ENCODE measurements at regions not wholly inside any gene's neighbourhood (a gene's known extent, or its start where the extent isn't known, plus 50 kb on each side); places are given as distances from the start of the nearest gene placed in this dataset.
A peak's percentile ranks its signal among the peaks of the same experiment; 100 is the strongest.

DNA sequence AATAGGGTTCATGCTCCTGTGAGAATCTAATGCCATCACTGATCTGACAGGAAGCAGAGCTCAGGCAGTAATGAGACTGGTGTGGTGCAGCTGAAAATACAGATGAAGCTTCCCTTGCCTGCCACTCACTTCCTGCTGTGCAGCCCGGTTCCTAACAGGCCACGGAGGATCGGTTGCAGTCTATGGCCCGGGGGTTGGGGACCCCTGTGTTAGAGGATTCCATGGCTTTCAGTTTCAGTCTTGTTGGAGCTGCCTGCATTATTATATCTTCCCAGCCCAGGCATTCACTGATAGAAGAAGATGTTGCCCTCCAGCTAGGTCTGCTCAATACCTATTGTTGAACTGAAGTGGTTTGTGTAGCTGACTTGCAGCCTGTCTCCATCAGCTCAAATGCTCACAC, 1298.8 kb downstream of the TYW1 start:
- 81% methylated on average over 4 of the region's 4 CpGs for WGBS
- Histone ChIP-seq H3K4me1 (no peaks in the 10 kb centered on the region), H3K4me3 (no peak overlapping the region), H3K36me3 (no peaks in the 10 kb centered on the region), H3K27me3 (no peaks in the 10 kb centered on the region), H3K9me3 (peaks cover 0 to 3% (median 0%) of the 10 kb centered on the region in 4 donors), H3K27ac (replicated peaks in 1 of 4) (no peak overlapping the region)
- DNase-seq (ENCODE audit: extremely low spot score) = peak; percentile 91
- TF ChIP-seq POLR2A (IDR thresholded peaks at IDR 0.05; ENCODE audit: low read depth) (no peak), CTCF (IDR thresholded peaks at IDR 0.05) (no peak), POLR2AphosphoS5 (IDR thresholded peaks at IDR 0.05) (no peak), EP300 (IDR thresholded peaks at IDR 0.05) (no peak)
- intact Hi-C loops (cut with DNase I) = no loop called here

GRCh38 chr7:68304536-68304935, 1293.7 kb upstream of the AUTS2 start:
- no peaks in the 10 kb centered on the region for H3K4me1 ChIP-seq
- 72% methylated on average over 2 of the region's 2 CpGs for WGBS
- peak; percentile 10 for DNase-seq (ENCODE audit: extremely low spot score)
- intact Hi-C loops (cut with DNase I) = no loop called here
- TF ChIP-seq POLR2AphosphoS5 (IDR thresholded peaks at IDR 0.05) = no peak
- no peak for TF ChIP-seq EP300 (IDR thresholded peaks at IDR 0.05)
- no peak for TF ChIP-seq POLR2A (IDR thresholded peaks at IDR 0.05; ENCODE audit: low read depth)
- TF ChIP-seq CTCF (IDR thresholded peaks at IDR 0.05) = no peak
- no peaks in the 10 kb centered on the region for H3K36me3 ChIP-seq
- no peak overlapping the region for H3K27ac ChIP-seq (replicated peaks in 1 of 4)
- no peaks in the 10 kb centered on the region for H3K27me3 ChIP-seq
- no peak overlapping the region for H3K4me3 ChIP-seq
- no peaks in the 10 kb centered on the region for H3K9me3 ChIP-seq

GRCh38 chr7:68306692-68307107, 1291.6 kb upstream of the AUTS2 start:
- H3K36me3 ChIP-seq = no peaks in the 10 kb centered on the region
- H3K4me3 ChIP-seq = no peak overlapping the region
- TF ChIP-seq POLR2AphosphoS5 (IDR thresholded peaks at IDR 0.05) (no peak), POLR2A (IDR thresholded peaks at IDR 0.05; ENCODE audit: low read depth) (no peak), EP300 (IDR thresholded peaks at IDR 0.05) (no peak), CTCF (IDR thresholded peaks at IDR 0.05) (no peak)
- no peak overlapping the region for H3K27ac ChIP-seq (replicated peaks in 1 of 4)
- DNase-seq (ENCODE audit: extremely low spot score) = peak; percentile 19
- H3K27me3 ChIP-seq = no peaks in the 10 kb centered on the region
- no peaks in the 10 kb centered on the region for H3K9me3 ChIP-seq
- WGBS = 75% methylated on average over 3 of the region's 3 CpGs
- H3K4me1 ChIP-seq = no peaks in the 10 kb centered on the region
- intact Hi-C loops (cut with DNase I) = no loop called here

DNA sequence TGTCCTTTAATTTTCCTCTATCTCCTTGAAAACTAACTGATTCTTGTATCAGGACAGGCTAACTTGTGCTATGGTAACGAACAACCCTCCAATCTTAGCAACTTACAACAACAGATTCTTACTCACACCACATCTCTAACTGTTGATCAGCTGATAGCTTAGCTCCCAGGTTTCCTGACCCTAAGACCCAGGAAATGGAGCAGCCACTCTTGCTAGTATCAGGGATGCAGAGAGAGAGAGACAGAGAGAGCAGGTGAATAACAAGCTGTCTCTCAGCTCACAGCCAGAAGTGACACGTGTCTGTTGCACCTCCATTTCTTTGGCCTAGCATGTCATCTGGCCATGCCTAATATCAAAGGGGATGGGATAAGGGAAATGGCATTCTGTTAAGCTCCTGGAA, 1289.0 kb upstream of the AUTS2 start:
- H3K4me1 ChIP-seq = no peaks in the 10 kb centered on the region
- H3K27ac ChIP-seq (replicated peaks in 1 of 4) = no peak overlapping the region
- DNase-seq (ENCODE audit: extremely low spot score) = no peak
- H3K27me3 ChIP-seq = no peaks in the 10 kb centered on the region
- H3K4me3 ChIP-seq = no peak overlapping the region
- no peaks in the 10 kb centered on the region for H3K9me3 ChIP-seq
- TF ChIP-seq POLR2A (IDR thresholded peaks at IDR 0.05; ENCODE audit: low read depth) = no peak
- TF ChIP-seq EP300 (IDR thresholded peaks at IDR 0.05) = no peak
- TF ChIP-seq POLR2AphosphoS5 (IDR thresholded peaks at IDR 0.05) = no peak
- TF ChIP-seq CTCF (IDR thresholded peaks at IDR 0.05) = no peak
- WGBS = 78% methylated on average over 2 of the region's 2 CpGs
- H3K36me3 ChIP-seq = no peaks in the 10 kb centered on the region
- intact Hi-C loops (cut with DNase I) = no loop called here

DNA sequence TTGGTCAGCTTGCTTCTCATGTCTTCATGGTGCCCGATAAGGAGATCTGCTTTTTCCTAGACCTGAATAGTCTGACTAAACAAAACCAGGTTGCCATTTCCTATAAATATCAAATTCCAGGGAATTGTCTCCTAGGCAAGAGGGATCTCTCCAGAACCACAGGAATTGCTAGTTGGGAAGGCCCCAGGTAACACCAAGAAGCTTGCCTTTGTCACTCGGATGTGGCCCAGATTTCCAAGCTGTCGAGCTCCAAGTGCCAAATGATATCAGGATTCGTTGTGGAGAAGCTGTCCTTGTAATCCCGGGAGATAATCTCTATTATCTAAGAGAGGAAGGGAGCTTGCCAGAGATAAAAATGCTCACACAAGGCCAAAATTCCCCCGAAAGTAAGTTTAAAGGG, 1288.5 kb upstream of the AUTS2 start:
- Histone ChIP-seq H3K4me1 (no peaks in the 10 kb centered on the region), H3K9me3 (no peaks in the 10 kb centered on the region), H3K4me3 (no peak overlapping the region), H3K36me3 (no peaks in the 10 kb centered on the region), H3K27me3 (no peaks in the 10 kb centered on the region), H3K27ac (replicated peaks in 1 of 4) (no peak overlapping the region)
- intact Hi-C loops (cut with DNase I) = no loop called here
- 76% methylated on average over 6 of the region's 6 CpGs for WGBS
- DNase-seq (ENCODE audit: extremely low spot score) = no peak
- TF ChIP-seq POLR2A (IDR thresholded peaks at IDR 0.05; ENCODE audit: low read depth) (no peak), POLR2AphosphoS5 (IDR thresholded peaks at IDR 0.05) (no peak), EP300 (IDR thresholded peaks at IDR 0.05) (no peak), CTCF (IDR thresholded peaks at IDR 0.05) (no peak)

Data from esophagus muscularis mucosa (tissue), 4 donors.